Kidney glomerular epithelial cell (primary cell): ENCODE measurements at regions not wholly inside any gene's neighbourhood (a gene's known extent, or its start where the extent isn't known, plus 50 kb on each side); places are given as distances from the start of the nearest gene placed in this dataset.

ENCODE experiments used
- DNase-seq: peaks from one replicate; lab custom pipeline; 2025; lab: John Stamatoyannopoulos, UW

DNA sequence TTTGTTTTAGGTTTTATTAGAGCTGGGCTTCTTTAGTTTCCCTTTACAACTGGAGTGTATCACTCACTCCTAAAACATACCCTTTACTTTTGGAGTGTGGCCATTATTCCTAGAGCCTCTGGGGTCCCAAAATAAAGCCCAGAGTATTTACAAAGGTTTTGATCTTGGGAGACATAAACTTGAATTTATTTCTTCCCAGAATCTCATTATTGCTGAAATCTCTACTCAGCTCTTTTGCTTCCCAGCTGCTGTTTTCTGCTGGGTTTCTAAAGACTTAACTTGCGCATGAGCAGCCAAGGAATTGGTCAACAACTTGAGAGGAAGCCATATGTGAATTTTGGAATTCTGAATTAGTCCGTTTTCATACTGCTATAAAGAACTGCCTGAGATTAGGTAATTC is 94.5 kb upstream of the NRSN1 start:
- no peak for DNase-seq

DNA sequence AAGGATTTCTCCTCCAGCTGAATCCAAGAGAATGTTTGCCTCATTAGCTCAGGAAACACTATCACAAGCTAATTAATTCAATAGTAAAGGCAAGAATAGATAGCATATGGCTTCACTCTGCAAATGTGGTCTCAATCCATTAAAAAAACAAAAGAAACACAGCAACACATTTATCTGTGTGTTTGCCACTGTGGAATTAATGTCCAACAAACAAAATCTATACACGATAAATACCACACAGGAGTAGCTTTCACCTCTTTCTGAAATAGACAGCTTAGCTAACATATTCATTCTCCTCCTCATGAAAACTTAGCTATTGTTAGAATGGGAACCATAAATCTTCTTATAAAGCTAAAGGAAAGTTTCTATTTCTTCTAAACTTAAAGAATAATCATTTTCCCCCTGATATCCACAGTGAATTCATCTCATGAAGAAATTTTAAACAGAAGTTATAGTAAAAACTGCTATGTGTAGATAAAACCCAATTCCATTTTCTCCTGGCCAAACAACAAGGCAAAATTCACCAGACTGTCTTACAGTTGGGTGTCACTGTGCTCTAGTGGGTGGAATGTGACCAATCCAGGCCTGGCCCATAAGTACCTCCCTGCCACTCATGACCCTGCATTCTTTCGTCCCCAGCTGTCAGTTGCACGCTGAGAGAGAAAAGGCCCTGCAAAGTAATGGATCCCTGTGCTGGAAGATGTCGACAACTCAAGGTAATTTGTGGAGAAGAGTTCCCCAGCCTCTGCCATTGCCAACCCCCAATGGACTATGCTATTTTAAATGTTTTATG is 92.9 kb upstream of the NRSN1 start:
- no peak for DNase-seq

DNA sequence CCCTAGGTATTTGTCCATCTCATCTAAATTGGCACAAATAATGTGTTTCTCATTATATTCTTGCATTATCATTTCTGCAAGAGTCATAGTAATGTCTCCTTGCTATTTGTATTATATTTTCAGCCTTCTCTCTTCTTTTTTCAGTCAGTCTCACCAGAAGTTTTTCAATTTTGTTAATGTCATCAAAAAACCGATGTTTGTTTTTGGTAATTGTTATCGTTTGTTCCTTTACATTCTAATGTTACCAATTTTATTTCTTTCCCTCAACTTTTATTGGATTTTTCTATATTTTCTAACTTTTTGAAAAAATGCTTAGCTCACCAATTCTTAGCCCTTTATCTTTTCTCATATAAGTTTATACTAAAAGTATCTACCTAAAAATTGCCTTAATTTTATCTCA is 82.2 kb upstream of the NRSN1 start:
- no peak for DNase-seq

DNA sequence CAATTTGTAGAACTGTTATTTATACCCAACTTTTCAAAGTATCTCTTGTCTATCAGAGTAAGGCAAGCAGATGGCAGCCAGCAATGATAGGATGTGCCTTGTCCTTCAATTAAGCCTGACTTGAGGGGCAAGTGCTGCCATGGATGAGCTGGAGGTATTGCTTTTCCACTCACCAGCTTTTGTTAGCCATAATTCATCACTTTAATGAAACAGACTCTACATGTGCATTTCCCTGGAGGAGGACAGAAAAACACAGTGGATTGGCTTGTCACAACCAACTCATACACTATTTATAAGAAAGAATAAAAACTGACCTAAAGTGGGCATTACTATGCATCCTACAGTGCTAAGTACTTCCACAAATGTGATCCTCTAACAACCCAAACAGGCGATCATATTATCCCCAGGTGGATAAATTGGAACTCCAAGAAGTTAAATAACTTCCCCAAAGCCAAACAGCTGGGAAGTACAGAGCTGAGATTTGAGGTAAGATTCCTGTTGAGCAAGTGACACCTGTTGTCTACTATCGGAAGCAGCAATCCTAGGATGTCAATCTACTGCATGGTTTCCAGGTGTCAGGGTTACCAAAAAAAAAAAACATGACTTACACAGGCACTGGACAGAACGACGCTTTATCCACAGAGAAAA is 73.9 kb upstream of the NRSN1 start:
- DNase-seq = no peak

DNA sequence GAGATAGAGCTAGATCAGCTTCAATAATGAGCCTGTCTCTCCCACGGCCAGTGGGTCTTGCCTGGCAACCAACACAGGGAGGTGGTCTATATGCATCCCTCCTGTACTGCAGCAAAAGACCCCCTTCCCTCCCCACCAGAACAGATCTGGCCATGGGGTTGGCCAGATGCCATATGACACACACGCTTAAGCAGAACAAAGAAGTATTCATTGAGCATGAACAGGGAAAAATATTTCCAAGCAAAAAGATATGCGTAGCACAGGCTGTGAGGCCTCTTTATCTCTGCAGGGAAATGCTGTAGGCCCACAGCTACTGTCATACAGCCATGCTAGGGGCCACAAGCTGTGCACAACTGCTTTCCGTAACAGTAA is 73.4 kb upstream of the NRSN1 start:
- DNase-seq = no peak

DNA sequence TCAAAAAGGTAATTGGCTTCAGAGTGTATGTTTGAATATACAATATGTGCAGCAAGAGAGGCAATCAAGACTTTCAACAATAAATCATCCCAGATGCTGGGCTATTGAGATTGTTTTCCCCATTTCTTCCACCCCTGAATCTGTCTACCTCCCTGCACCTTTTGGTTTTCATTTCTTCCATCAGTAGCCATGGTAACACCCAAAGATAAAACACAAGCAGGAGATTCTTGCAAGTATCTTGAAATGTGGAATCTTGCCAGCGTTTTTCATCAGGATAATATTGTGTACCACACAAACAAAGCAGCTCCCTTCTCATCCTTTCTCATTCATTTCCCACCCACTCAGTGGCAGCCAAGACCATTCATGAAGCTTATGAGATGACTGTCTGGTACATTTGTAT is 73.0 kb upstream of the NRSN1 start:
- DNase-seq = no peak

DNA sequence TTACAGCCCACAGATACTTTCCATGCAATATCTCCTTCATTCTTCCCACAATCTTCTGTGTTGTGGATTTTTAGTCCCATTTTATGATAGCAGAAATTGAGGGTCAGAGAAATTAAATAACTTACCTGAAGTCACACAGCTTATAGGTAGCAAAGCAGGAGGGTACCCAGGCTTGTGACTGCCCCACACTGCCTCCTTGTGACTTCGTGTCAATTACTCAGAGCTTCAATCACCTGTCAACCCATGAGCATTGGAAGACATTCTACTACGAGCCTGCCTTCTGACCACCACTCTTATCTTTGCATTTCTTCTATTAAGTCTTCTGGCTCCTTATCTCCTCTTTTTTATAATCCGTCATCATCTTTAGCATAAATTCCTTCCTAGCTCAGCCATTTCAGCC is 71.6 kb upstream of the NRSN1 start:
- no peak for DNase-seq

DNA sequence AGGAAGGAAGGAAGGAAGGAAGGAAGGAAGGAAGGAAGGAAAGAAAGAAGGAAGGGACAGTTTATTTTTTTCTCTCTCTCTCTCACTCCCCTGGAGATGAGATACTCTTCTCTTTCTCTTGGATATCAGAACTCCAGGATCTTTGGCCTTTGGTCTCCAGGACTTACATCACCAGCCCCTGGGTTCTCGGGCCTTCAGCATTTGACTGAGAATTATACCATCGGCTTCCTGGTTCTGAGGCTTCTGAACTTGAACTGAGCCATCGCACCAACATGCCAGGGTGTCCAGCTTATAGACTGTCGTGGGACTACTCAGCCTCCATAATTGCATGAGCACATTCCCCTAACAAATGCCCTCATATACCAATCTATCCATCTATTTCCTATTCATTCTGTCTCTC is 69.4 kb upstream of the NRSN1 start:
- DNase-seq = no peak

DNA sequence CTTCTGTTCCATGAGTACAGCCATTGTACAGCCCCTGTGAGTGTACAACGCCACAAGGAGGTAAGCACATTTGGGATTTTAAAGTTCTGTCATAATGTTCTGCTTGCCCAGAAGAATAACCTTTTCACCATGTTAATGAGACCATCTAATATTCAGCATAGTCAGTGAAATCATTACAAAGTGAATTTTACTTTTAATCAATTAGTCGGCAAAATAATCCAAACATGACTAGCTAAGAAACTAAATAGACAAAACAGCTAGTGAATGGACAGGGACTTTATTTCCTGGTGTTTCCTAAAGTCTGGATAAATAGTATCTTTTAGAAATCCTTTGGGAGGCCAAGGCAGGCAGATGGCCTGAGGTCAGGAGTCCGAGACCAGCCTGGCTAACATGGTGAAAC is 69.0 kb upstream of the NRSN1 start:
- no peak for DNase-seq

DNA sequence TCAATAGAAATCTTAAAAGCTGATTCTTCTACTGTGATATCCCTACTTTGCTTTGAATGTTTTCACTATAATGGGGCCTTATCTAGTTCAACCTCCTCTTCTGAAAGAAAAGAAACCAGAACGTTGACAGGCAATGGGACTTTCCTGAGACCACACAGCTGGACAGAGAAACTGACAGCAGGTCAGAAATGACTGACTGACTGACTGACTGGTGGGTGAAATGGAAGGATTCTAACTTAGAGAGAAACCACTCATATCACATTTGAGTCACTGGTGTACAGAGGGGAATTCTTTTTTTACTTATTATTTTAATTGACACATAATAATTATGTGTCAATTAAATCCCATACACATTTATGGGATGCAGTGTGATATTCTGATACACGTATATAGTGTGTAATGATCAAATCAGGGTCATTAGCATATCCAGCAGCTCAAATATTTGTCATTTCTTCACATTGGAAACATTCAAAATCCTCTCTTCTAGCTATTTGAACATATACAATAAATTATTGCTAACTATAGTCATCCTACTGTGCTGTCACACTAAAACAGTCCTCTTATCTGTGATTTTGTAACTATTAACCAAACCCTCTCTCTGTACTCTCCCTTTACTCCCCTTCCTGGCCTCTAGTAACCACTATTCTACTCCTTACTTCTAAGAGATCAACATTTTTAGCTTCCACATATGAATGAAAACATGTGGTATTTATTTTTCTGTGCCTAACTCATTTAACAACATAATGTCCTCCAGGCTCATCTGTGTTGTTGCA is 64.8 kb upstream of the NRSN1 start:
- no peak for DNase-seq

DNA sequence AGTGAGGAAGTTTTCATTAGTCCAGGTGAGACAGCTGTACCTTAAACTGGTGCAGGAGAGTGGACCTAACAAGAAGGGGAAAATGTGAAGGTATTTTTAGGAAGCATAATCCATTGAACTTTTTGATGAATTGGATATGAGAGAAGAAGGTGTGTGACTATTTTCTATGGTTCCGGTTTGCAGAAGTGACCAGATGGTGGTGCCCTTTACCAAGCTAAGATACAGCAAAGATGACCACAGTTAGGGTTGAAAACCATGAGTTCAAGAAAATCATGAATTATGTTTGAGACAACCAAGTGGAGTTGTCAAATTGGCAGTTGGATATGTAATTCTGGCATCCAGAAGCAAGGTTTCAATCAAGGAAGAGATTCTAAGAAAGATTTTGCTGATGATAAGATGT is 61.9 kb upstream of the NRSN1 start:
- DNase-seq = no peak

DNA sequence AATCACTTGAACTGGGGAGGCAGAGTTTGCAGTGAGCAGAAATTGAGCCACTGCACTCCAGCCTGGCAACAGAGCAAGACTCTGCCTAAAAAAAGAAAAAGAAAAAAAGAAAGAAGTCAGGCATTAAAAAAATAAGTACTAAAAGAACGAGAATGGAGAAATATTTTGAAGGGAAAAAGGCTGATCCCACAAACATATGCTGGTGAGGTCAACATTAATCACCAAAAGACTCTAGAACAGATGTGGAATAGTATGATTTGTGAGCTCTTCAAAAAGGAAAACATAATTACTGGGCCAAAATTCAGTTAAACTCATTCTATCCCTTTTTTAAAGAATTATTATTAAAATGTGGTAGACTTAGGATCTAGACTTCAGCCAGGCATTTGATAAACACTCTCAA is 61.2 kb upstream of the NRSN1 start:
- DNase-seq = no peak

DNA sequence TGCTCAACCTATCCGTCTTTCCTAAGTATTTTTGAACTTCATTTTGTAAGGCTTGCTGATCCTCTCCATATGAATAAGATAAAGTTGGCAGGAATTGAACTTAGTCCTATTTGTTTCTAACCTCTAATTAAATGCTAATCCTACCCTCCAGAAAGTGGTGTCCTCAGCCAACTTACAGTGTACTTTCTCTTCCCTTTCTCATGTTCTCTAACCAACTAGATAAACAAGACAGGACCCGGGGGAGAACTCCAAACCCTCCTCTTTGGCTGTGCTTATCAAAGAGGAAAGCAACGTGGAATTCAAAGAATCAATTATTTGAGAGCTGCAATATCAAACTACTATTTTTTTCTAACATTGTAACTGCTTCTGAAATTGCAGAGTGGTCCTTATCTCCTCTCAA is 56.5 kb upstream of the NRSN1 start:
- no peak for DNase-seq

DNA sequence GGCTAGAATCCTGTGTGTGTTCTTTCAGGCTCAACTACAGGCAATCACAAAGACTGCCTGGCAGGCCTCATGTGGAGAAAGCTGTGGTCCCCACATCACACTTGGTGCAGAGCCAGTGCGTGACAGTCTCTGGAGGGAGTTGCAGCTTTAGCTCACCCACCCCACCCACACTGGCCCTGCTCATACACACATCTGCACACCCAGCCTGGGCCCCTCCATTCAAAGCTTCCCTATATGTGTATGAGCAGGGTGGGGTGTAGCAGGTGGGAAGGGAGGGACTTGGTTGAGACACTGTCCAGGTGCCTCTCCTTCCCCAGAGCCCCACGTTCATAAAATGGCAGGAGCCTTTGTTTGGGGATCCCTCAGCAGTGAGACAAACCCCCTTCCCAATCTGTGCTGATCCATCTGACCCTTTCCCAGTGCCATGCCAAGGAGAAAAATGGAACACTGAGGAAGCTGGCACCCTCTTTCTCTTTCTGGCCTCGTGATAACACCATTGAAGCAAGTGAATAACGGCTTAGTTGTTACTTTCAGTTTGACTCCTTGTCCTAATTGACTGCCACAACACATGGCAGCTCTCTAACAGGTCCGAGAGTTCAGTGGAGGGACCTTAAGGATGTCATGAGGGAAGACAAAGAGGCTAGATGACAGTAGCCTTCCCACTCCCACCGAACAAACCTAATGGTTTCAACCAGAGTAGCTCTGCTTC is 53.8 kb upstream of the NRSN1 start:
- DNase-seq = no peak

DNA sequence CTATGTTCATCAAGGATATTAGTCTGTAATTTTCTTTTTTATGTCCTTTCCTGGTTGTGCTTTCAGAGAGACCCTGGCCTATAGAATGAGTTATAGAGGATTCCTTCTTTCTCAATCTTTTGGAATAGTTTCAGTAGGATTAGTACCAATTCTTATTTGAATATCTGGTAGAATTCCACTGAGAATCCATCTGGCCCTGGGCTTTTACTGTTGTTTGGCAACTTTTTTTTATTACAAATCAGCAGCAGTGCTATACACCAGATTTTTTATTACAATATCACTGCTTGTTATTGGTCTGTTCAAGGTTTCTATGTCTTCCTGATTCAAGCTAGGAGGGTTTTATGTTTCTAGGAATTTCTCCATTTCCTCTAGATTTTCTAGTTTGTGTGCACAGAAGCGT is 50.0 kb upstream of the NRSN1 start:
- DNase-seq = no peak
